NT2/D1 (cell line): ENCODE measurements at regions not wholly inside any gene's neighbourhood (a gene's known extent, or its start where the extent isn't known, plus 50 kb on each side); places are given as distances from the start of the nearest gene placed in this dataset.

Source experiments
- YY1 ChIP-seq: IDR thresholded peaks from 2 replicates; pipeline ENCODE4 v1.6.1; 2011; ENCODE audit not compliant: insufficient read length, insufficient read depth
- ZNF274 ChIP-seq: IDR thresholded peaks from 2 replicates; pipeline ENCODE4 v1.6.1; 2011; ENCODE audit warnings: mild to moderate bottlenecking, low read depth, low read length

DNA sequence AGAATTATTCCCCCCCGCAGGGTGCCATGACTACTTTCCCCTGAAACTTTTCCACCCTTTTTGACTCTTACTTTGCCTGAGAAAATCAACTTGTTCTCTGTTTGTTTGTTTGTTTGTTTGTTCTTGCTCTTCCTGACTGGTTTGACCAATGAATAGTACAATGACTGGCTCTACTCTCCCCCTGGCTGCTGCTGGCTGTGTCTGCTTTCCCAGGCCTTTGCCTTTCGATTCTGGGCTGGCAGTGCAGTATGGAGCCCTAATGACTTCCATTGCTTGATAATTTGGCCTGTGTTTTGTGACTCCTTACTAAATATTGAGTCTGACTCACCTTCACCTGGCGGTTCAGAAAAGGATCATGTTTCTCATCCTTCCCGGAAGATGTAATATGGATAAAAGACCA lies 241.1 kb downstream of the TMEM182 start:
- TF ChIP-seq ZNF274 (no peak), YY1 (no peak)
